Psoas muscle (tissue), 7 donors: ENCODE measurements at regions not wholly inside any gene's neighbourhood (a gene's known extent, or its start where the extent isn't known, plus 50 kb on each side); places are given as distances from the start of the nearest gene placed in this dataset.

ENCODE experiments used
- ATAC-seq, 4 donors: fragments of 200-7000 bp; cut with Tn5 transposase; one replicate each; pipeline ENCODE4 v1.9.1; 2020; ENCODE audit warnings: moderate library complexity in 3 of 4, mild to moderate bottlenecking in 2 of 4
- DNase-seq, 2 donors: peaks; one replicate each; pipeline ENCODE4 v3.0.0-alpha.2; 2020
- H3K27ac ChIP-seq: fragments of 200-600 bp; one replicate; pipeline ENCODE4 v1.8.0; 2022
- H3K27me3 ChIP-seq, 3 donors: fragments of 200-600 bp in 1 of 3; one replicate each; pipeline versions ENCODE4 v1.6.1 to v1.8.0; 2013 to 2022; ENCODE audit warnings: low read length in 2 of 3, mild to moderate bottlenecking in 2 of 3, moderate library complexity in 1 of 3; ENCODE audit not compliant: insufficient read depth in 3 of 3
- H3K36me3 ChIP-seq, 2 donors: fragments of 200-600 bp in 1 of 2; one replicate each; pipeline versions ENCODE4 v1.6.1 to v1.8.0; 2013 to 2022; ENCODE audit warnings: low read depth in 1 of 2, mild to moderate bottlenecking in 1 of 2, moderate library complexity in 1 of 2; ENCODE audit not compliant: insufficient read depth in 1 of 2
- H3K4me1 ChIP-seq: fragments of 200-600 bp; one replicate; pipeline ENCODE4 v1.8.0; 2022
- H3K4me3 ChIP-seq: fragments of 200-600 bp; one replicate; pipeline ENCODE4 v1.8.0; 2022; ENCODE audit warnings: mild to moderate bottlenecking
- H3K9me3 ChIP-seq: fragments of 200-600 bp; one replicate; pipeline ENCODE4 v1.8.0; 2022
- CTCF ChIP-seq: fragments of 200-600 bp; IDR thresholded peaks from one replicate; pipeline ENCODE4 v1.8.0; 2022; ENCODE audit warnings: antibody characterized with exemption
- whole genome bisulfite sequencing, 3 donors: extraction: QIAGEN DNeasy Blood & Tissue Kit; methylation state at CpG; one replicate each; pipeline versions ENCODE4 v1.1.6 to v1.1.7; 2013; 5-methylcytosine and 5-hydroxymethylcytosine counted together
- intact Hi-C, 2 donors: fragments of 100-400 bp; cut with DNase I; formaldehyde crosslinking; loops; one replicate each; pipeline versions ENCODE4 v1.11.0 to v1.14.2; 2022
- donor health status: healthy with polysubstance abuse.
- donor health status: DM: no; HTN: no; CAD: no; lungs with moderate emphysema.
- donor health status: Bipolar disorder and iron deficiency.
- donor health status: healthy.
- donor health status: DM: yes; HTN: yes; CAD: no.
- donor health status: DM: no; HTN: no; CAD: no.
- donor health status: DM: yes; HTN: yes; CAD: no.

- Histone ChIP-seq H3K27me3 (no peaks in the 10 kb centered on the region), H3K9me3 (no peaks in the 10 kb centered on the region), H3K4me1 (peaks cover 6% of the 10 kb centered on the region), H3K27ac (no peak overlapping the region), H3K4me3 (no peak overlapping the region), H3K36me3 (no peaks in the 10 kb centered on the region)
- no peak for ATAC-seq
- WGBS, 3 donors, result 72 to 75% (median 72%) methylated on average over 5 of the region's 5 CpGs
- no peak for DNase-seq
- TF ChIP-seq CTCF, result no peak
- intact Hi-C loops, result no loop called here
Measured at GRCh38 chr1:170854677-170855076, 80.7 kb upstream of the MROH9 start.

GRCh38 chr1:170856455-170856854 is 78.9 kb upstream of the MROH9 start:
- WGBS, 3 donors, result 23 to 31% (median 25%) methylated on average over 4 of the region's 4 CpGs
- Histone ChIP-seq H3K27me3 (no peaks in the 10 kb centered on the region), H3K36me3 (no peaks in the 10 kb centered on the region), H3K4me3 (no peak overlapping the region), H3K4me1 (peaks cover 6% of the 10 kb centered on the region), H3K9me3 (no peaks in the 10 kb centered on the region), H3K27ac (no peak overlapping the region)
- TF ChIP-seq CTCF, result no peak
- intact Hi-C loops, result no loop called here
- ATAC-seq, result no peak
- DNase-seq, result no peak

- intact Hi-C loops, result no loop called here
- ATAC-seq, result no peak
Measured at GRCh38 chr1:170857955-170858354, 77.4 kb upstream of the MROH9 start.

GRCh38 chr1:170863621-170864020 is 71.7 kb upstream of the MROH9 start:
- H3K27ac ChIP-seq, result no peak overlapping the region
- TF ChIP-seq CTCF, result no peak

More at GRCh38 chr1:170857955-170858354, 77.4 kb upstream of the MROH9 start:
- Histone ChIP-seq H3K27ac (no peak overlapping the region), H3K36me3 (no peaks in the 10 kb centered on the region), H3K27me3 (no peaks in the 10 kb centered on the region), H3K4me3 (no peak overlapping the region), H3K4me1 (peaks cover 6% of the 10 kb centered on the region), H3K9me3 (no peaks in the 10 kb centered on the region)
- no peak for TF ChIP-seq CTCF
- DNase-seq, result no peak

GRCh38 chr1:170864238-170864637 is 71.1 kb upstream of the MROH9 start:
- no peaks in the 10 kb centered on the region for H3K36me3 ChIP-seq
- ATAC-seq (peak in 1 of 4 donors; percentile 59), DNase-seq (no peak)
- H3K27me3 ChIP-seq, result no peaks in the 10 kb centered on the region
- no peak for TF ChIP-seq CTCF
- H3K4me1 ChIP-seq, result no peaks in the 10 kb centered on the region
- WGBS, 3 donors, result 39 to 54% (median 43%) methylated on average over 3 of the region's 3 CpGs
- intact Hi-C loops, result no loop called here
- no peak overlapping the region for H3K4me3 ChIP-seq
- no peaks in the 10 kb centered on the region for H3K9me3 ChIP-seq
- no peak overlapping the region for H3K27ac ChIP-seq

More at GRCh38 chr1:170863621-170864020, 71.7 kb upstream of the MROH9 start:
- ATAC-seq, result no peak
- intact Hi-C loops, result no loop called here
- no peak for DNase-seq
- Histone ChIP-seq H3K4me1 (no peaks in the 10 kb centered on the region), H3K27me3 (no peaks in the 10 kb centered on the region), H3K36me3 (no peaks in the 10 kb centered on the region), H3K4me3 (no peak overlapping the region), H3K9me3 (no peaks in the 10 kb centered on the region)
- WGBS, 3 donors, result 82 to 100% (median 93%) methylated on average over 1 of the region's 1 CpG
